D341Med (cell line): ENCODE measurements at regions not wholly inside any gene's neighbourhood (a gene's known extent, or its start where the extent isn't known, plus 50 kb on each side); places are given as distances from the start of the nearest gene placed in this dataset.

Source experiments
- DNase-seq: peaks from one replicate; pipeline ENCODE4 v3.0.0; 2012; ENCODE audit warnings: low spot score

DNA sequence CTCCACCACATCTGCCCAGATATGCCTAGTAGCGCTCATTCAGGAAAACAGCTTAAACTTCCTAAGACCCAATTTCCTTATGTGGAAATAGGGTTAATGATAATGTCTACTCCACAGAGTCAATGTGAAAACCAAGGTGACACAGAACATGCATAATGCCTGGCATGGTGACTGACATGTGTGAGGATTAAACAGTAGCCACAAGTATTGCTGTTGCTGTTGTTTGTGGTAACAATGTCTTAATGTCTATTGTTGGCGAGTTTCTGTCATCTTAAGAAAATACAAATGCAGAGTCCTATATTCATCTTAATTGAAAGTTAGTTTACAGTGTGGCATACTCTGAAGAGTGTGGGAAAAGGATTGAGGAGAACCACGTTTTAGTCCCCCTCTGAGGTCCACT, 75.6 kb upstream of the NGF start:
- DNase-seq, result no peak

GRCh38 chr1:115413208-115413607, 75.2 kb upstream of the NGF start:
- no peak for DNase-seq

GRCh38 chr1:115412733-115413132, 74.7 kb upstream of the NGF start:
- DNase-seq, result no peak

DNA sequence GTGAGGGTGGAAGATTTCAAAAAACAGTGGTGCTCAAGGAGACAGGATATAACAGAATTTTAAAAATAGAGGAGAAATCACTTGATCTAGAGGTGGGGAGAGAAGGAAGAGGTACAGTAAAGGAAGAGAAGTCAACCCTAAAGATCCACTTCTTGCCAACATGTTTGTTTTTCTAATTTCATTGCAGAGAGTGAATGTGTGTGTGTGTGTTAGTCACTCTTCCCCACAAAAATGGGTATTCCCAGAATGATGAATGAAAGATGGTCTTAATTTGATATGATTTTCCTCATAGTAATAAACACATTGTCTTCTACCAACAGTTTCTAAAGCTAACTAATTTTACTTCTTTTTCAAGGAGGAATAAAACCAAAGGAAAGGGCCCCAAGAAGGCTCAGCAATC, 74.2 kb upstream of the NGF start:
- no peak for DNase-seq

DNA sequence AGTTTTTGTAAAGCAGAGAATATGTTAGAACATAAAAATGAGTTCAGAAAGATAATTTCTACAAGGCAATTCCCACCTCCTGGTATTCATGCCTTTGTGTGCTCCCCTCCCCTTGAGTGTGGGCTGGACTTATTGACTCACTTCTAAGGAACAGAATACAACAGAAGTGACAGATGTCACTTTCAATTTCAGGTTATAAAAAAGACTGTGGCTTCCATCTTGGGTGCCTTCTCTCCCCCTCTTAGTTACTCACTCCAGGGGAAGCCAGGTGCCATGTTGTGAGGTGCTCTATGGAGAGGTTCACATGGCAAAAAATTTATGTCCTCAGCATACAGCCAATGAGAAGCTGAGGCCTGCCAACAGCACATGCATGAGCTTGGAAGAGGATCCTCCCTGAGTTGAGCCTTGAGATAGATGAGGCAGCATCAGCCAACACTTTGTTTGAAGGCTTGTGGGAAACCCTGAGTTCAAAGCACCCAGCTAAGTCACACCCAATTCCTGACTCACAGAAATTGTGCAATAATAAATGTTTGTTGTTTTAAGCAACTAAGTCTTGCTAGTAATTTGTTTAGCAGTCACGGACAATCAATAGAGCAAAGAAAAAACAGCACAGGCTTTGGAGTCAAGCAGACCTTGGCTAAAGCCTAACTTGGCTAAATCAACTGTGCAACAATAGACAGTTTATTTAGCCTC, 73.5 kb upstream of the NGF start:
- DNase-seq, result no peak

GRCh38 chr1:115409094-115410015, 71.3 kb upstream of the NGF start:
- DNase-seq, result no peak

- DNase-seq, result peak; percentile 63
These were observed 70.5 kb upstream of the NGF start for GRCh38 chr1:115408533-115408932.

DNA sequence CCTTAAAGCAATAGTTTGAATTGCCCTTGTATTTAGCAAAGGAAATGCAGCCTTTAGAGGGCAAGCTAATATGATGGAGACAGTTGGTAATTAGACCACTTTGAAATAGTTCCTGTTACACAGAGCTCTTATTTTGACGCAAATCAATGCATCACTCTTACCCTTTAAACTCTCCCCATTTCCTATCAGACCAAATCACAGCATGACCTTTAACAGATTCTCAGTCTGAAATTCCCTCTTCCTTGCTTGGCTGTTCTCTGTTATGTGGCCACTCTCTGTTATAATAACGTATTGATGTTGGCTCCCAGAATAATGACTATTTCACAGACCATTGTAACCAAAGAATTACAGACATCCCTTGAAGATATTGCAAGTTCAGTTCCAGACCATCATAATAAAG, 66.9 kb upstream of the NGF start:
- DNase-seq, result no peak

- no peak for DNase-seq
These were observed 64.7 kb upstream of the NGF start for GRCh38 chr1:115402753-115403184.

- no peak for DNase-seq
These were observed 63.6 kb upstream of the NGF start for GRCh38 chr1:115401676-115402075.

- no peak for DNase-seq
These were observed 62.8 kb upstream of the NGF start for GRCh38 chr1:115400891-115401290.

DNA sequence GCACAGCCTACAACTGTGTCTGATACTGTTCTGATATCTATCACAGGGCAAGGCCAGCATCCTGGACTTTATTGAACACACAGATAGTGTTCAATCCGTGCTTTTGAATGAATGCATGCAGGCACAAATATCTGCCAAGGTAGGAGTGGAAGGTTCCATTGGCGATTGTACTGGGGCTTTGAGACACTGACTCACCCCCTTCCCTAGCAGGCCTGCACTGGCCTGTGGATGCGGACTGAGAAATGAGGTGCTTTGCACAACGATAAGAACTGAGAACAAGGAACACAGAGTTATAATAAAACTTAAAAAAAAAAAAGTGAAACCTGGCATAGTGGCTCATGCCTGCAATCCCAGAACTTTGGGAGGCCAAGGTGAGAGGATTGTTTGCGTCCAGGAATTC, 62.4 kb upstream of the NGF start:
- DNase-seq, result no peak

DNA sequence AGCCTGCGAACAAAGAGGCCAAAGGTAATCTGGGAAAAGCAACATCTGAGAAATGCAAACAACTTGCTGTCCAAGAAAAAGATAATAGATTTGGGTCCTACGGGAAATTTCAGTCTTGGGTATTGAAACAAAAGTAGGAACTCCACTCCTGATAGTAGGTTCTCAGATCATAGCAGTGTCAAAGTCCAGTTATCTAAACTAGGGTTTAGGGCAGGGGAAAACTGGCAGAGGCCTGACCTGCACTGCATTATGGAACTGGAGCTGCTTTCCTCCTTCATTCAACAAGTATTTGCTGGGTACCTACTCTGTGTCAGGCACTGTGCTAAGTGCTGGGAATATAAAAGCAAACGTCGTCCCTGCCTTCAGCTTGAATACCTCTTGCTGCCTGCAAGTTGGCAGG, 60.7 kb upstream of the NGF start:
- DNase-seq, result no peak
